ELF-1 (cell line): ENCODE measurements at regions not wholly inside any gene's neighbourhood (a gene's known extent, or its start where the extent isn't known, plus 50 kb on each side); places are given as distances from the start of the nearest gene placed in this dataset.

Source experiments
- DNase-seq: peaks from one replicate; pipeline ENCODE4 v3.0.0-alpha.2; 2016; ENCODE audit warnings: low read depth, low spot score

GRCh38 chr7:13288516-13288915 is 601.1 kb downstream of the ARL4A start:
- DNase-seq, result no peak

GRCh38 chr7:13290975-13291374 is 603.5 kb downstream of the ARL4A start:
- no peak for DNase-seq

GRCh38 chr7:13293264-13294002 is 606.0 kb downstream of the ARL4A start:
- no peak for DNase-seq

- no peak for DNase-seq
Measured at GRCh38 chr7:13307040-13307439, 619.6 kb downstream of the ARL4A start.

- no peak for DNase-seq
Measured at GRCh38 chr7:13308423-13308822, 621.0 kb downstream of the ARL4A start.

- no peak for DNase-seq
Measured at GRCh38 chr7:13309535-13309934, 622.1 kb downstream of the ARL4A start.

GRCh38 chr7:13312307-13312706 is 624.9 kb downstream of the ARL4A start:
- peak; percentile 3 for DNase-seq

GRCh38 chr7:13320333-13320732 is 632.9 kb downstream of the ARL4A start:
- no peak for DNase-seq

GRCh38 chr7:13321316-13321715 is 633.9 kb downstream of the ARL4A start:
- no peak for DNase-seq

GRCh38 chr7:13322126-13322525 is 634.7 kb downstream of the ARL4A start:
- DNase-seq, result no peak

GRCh38 chr7:13327669-13328068 is 640.2 kb downstream of the ARL4A start:
- no peak for DNase-seq

- no peak for DNase-seq
Measured at GRCh38 chr7:13333371-13333770, 645.9 kb downstream of the ARL4A start.

GRCh38 chr7:13336227-13336626 is 648.8 kb downstream of the ARL4A start:
- DNase-seq, result no peak

GRCh38 chr7:13352677-13353076 is 636.8 kb downstream of the ETV1 start:
- DNase-seq, result no peak

- peak; percentile 11 for DNase-seq
Measured at GRCh38 chr7:13359656-13360055, 629.8 kb downstream of the ETV1 start.

GRCh38 chr7:13386741-13387140 is 602.7 kb downstream of the ETV1 start:
- DNase-seq, result no peak

GRCh38 chr7:13407911-13408310 is 581.6 kb downstream of the ETV1 start:
- no peak for DNase-seq

GRCh38 chr7:13411151-13411550 is 578.3 kb downstream of the ETV1 start:
- DNase-seq, result no peak

GRCh38 chr7:13411636-13412035 is 577.8 kb downstream of the ETV1 start:
- DNase-seq, result no peak

GRCh38 chr7:13414181-13414580 is 575.3 kb downstream of the ETV1 start:
- DNase-seq, result no peak

GRCh38 chr7:13414661-13415107 is 574.8 kb downstream of the ETV1 start:
- no peak for DNase-seq

- DNase-seq, result no peak
Measured at GRCh38 chr7:13416071-13416470, 573.4 kb downstream of the ETV1 start.

GRCh38 chr7:13416544-13416943 is 572.9 kb downstream of the ETV1 start:
- no peak for DNase-seq

- no peak for DNase-seq
Measured at GRCh38 chr7:13420726-13421125, 568.7 kb downstream of the ETV1 start.
